IPS DF 6.9 (cell line): ENCODE measurements at regions not wholly inside any gene's neighbourhood (a gene's known extent, or its start where the extent isn't known, plus 50 kb on each side); places are given as distances from the start of the nearest gene placed in this dataset.
"Not testable (repeated sequence)": the region's sequence is repeated elsewhere in the genome, so short reads cannot be mapped to it uniquely, and the experiment has no call there.

Experiments
- DNase-seq: peaks from one replicate; pipeline ENCODE4 v3.0.0-alpha.2; 2013; ENCODE audit warnings: low read depth, low spot score
- H3K27ac ChIP-seq: one replicate; pipeline ENCODE4 v1.5.1; 2013; ENCODE audit warnings: low read length, control low read depth
- H3K27me3 ChIP-seq: 2 replicates; pipeline ENCODE4 v1.6.1; 2013; ENCODE audit warnings: mild to moderate bottlenecking, low read length; ENCODE audit not compliant: control insufficient read depth, insufficient read depth
- H3K36me3 ChIP-seq: 2 replicates; pipeline ENCODE4 v1.6.1; 2013; ENCODE audit warnings: low read length; ENCODE audit not compliant: control insufficient read depth, insufficient read depth
- H3K4me1 ChIP-seq: 2 replicates; pipeline ENCODE4 v1.6.1; 2013; ENCODE audit warnings: low read length; ENCODE audit not compliant: control insufficient read depth, insufficient read depth
- H3K4me3 ChIP-seq: 2 replicates; pipeline ENCODE4 v1.5.1; 2013; ENCODE audit warnings: mild to moderate bottlenecking, low read length
- H3K9me3 ChIP-seq: 2 replicates; pipeline ENCODE4 v1.6.1; 2013; ENCODE audit warnings: low read length, inconsistent platforms; ENCODE audit not compliant: control insufficient read depth, insufficient read depth
- WGBS: extraction: QIAGEN DNeasy Blood & Tissue Kit; methylation state at CpG from one replicate; pipeline ENCODE4 v1.1.7; 2013; ENCODE audit warnings: mixed read lengths, missing lambda C conversion rate; ENCODE audit not compliant: insufficient read length, insufficient coverage; 5-methylcytosine and 5-hydroxymethylcytosine counted together

DNA sequence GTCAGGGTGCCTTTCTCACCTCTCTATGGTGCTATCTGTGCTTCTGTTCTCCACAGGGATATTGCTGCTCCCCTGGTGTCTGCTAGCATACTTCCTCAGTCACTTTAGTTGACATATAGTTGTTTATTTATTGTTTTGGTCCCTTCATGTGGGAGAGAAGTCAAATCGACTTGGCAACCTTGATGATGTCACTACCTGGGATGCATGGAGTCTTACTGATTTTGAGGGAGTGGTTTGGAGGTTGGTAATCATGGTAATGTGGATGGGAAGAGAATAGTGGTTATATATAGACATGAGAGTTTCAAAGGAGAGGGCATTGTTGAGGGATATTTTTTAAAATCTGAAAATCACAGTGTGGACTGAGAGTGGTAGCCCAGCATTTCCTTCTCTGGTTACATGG, 73.6 kb upstream of the FBXO33 start:
- DNase-seq: no peak

DNA sequence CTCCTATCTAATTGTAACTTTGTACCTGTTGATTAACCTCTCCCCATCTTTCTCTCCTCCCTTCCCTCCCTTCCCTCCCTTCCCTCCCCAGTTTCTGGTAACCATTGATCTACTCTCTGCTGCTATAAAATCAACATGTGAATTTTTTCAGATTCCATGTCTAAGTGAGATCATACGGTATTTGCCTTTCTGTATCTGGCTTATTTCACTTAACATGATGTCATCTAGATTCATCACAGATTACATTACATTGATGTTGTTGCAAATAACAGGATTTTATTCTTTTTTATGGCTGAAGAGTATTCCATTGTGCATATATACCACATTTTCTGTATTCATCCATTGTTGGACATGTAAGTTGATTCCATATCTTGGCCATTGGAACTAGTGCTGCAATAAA, 68.0 kb upstream of the FBXO33 start:
- H3K4me3 ChIP-seq: no peak overlapping the region
- H3K9me3 ChIP-seq: no peaks in the 10 kb centered on the region
- WGBS: no CpG with 5 or more reads among the region's 1 CpG
- no peaks in the 10 kb centered on the region for H3K27me3 ChIP-seq
- no peak for DNase-seq
- H3K27ac ChIP-seq: no peak overlapping the region
- H3K4me1 ChIP-seq: no peaks in the 10 kb centered on the region
- no peaks in the 10 kb centered on the region for H3K36me3 ChIP-seq

More for the DNA sequence above, 73.6 kb upstream of the FBXO33 start:
- H3K27ac ChIP-seq: no peak overlapping the region
- no peaks in the 10 kb centered on the region for H3K4me1 ChIP-seq
- H3K27me3 ChIP-seq: no peaks in the 10 kb centered on the region
- H3K36me3 ChIP-seq: no peaks in the 10 kb centered on the region
- H3K9me3 ChIP-seq: no peaks in the 10 kb centered on the region
- H3K4me3 ChIP-seq: no peak overlapping the region
- WGBS: no CpG with 5 or more reads among the region's 1 CpG

DNA sequence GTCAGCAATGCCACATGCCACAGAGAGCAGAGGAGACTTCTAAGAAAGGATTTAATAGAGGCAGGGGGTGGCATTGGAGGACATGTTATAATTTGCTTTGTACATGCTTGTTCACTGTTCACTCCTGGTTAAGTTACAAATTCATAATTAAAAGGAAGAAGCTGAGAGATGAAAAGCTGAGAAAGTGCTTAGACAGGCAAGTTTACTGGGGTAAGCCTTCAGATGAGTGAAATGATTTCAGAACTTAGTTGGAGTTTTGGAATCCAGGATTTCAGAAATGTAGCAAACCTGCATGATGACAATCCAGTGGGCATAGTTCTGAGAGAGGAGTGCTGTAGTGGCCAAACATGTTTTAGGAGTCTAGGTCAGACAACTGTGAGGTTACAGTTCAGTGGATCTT, 67.3 kb upstream of the FBXO33 start:
- H3K36me3 ChIP-seq: no peaks in the 10 kb centered on the region
- H3K4me1 ChIP-seq: no peaks in the 10 kb centered on the region
- no peaks in the 10 kb centered on the region for H3K27me3 ChIP-seq
- DNase-seq: no peak
- no peak overlapping the region for H3K27ac ChIP-seq
- H3K4me3 ChIP-seq: no peak overlapping the region
- H3K9me3 ChIP-seq: no peaks in the 10 kb centered on the region

DNA sequence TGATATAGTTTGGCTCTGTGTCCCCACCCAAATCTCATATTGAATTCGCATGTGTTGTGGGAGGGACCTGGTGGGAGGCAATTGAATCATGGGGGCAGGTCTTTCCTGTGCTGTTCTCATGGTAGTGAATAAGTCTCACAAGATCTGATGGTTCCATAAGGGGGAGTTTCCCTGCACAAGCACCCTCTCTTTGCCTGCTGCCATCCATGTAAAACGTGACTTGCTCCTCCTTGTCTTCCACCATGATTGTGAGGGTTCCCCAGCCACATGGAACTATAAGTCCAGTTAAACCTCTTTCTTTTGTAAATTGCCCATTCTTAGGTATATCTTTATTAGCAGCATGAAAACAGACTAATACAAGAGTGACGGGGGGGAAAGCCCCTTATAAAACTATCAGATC, 65.4 kb upstream of the FBXO33 start:
- WGBS: no CpG with 5 or more reads among the region's 3 CpGs
- not testable (repeated sequence) for H3K27me3 ChIP-seq, DNase-seq, H3K9me3 ChIP-seq, H3K36me3 ChIP-seq, H3K4me3 ChIP-seq, H3K4me1 ChIP-seq, H3K27ac ChIP-seq

DNA sequence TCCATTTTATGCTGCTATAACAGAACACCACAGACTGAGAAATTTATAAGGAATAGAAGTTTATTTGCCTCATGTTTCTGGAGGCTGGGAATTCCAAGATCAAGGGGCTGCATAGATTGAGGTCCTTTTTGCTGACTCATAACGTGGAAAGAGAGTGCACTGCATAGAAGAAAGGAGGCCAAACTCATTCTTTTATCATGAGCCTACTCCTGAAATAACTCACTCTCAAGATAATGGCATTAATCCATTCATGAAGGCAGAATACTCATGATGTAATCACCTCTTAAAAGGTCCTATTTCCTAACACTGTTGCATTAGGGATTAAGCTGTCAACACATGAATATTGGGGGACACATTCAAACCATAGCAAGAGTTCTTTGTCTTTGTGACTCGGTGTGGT, 60.0 kb upstream of the FBXO33 start:
- Histone ChIP-seq H3K27ac (no peak overlapping the region), H3K36me3 (no peaks in the 10 kb centered on the region)
- WGBS: no CpG with 5 or more reads among the region's 2 CpGs

DNA sequence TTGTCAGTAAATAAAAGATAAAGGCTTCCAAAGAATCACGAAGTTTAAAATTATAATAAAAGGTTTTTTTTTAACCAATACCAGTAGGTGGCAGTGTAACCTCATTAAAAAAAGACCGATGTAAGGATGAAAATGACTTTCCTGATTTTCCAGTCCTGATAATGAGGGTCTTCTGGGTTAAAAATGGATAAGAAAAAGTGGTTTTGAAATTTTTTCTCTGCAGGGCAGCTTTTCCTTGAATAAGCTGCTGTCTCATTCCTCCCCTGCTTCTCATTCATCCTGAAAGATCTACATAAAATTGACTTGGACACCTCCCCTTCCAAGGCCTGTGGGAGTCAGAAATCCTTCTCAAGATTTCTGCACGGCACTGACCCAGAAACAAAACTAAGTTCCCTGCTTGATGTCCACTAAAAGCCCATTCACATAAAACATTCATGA, 58.9 kb upstream of the FBXO33 start:
- no peaks in the 10 kb centered on the region for H3K27me3 ChIP-seq
- H3K4me3 ChIP-seq: no peak overlapping the region
- H3K9me3 ChIP-seq: no peaks in the 10 kb centered on the region
- no CpG with 5 or more reads among the region's 3 CpGs for WGBS
- 0 out of 2 replicates have a peak, but pooled peaks cover 1% of the 10 kb centered on the region for H3K4me1 ChIP-seq
- no peaks in the 10 kb centered on the region for H3K36me3 ChIP-seq
- no peak for DNase-seq
- H3K27ac ChIP-seq: no peak overlapping the region

More for the DNA sequence above, 60.0 kb upstream of the FBXO33 start:
- Histone ChIP-seq H3K27me3 (no peaks in the 10 kb centered on the region), H3K4me1 (0 out of 2 replicates have a peak, but pooled peaks cover 1% of the 10 kb centered on the region), H3K4me3 (no peak overlapping the region), H3K9me3 (no peaks in the 10 kb centered on the region)
- no peak for DNase-seq

DNA sequence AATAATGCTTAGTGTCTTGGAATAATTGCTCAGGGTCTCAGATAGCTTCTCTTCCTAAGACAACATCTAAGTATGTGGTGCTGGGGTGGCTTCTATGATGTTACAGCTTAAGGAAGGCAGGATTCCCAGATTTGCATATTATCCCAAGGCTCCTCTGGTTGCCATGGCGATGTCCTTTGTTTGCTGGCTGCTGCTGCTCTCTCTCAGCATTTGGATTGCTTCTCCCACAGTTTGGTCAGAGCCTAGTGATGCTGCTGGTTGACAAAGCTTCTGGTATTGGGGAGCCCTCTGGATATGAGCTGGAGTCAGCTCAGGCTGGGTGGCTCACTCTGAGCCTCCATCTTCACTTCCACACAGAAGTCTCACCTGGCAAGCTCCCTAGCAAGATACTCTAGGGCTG, 56.4 kb upstream of the FBXO33 start:
- Histone ChIP-seq H3K4me1 (0 out of 2 replicates have a peak, but pooled peaks cover 1% of the 10 kb centered on the region), H3K4me3 (no peak overlapping the region), H3K36me3 (no peaks in the 10 kb centered on the region), H3K27ac (no peak overlapping the region), H3K27me3 (no peaks in the 10 kb centered on the region), H3K9me3 (no peaks in the 10 kb centered on the region)
- WGBS: no CpG with 5 or more reads among the region's 1 CpG
- peak; percentile 35 for DNase-seq

DNA sequence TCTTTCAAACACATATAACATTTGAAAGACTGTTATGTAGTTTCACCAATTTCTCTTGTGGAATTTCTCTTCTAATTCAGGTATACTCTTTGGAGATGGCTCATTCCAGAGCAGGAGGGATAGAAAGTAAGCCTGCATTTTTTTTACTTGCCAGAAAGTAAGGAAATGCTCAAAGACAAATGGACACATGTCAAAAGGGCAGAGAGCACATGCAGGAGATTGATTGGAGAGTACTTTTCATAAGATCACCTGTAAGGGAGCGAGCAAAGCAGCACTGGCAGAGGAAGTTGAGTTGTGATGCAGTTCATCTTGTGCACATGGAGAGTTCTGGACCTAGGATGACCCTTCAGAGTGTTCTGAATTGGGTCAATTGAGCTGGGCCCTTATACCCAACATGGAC, 51.4 kb upstream of the FBXO33 start:
- Histone ChIP-seq H3K9me3 (no peaks in the 10 kb centered on the region), H3K4me1 (no peaks in the 10 kb centered on the region), H3K27ac (no peak overlapping the region), H3K36me3 (no peaks in the 10 kb centered on the region), H3K4me3 (no peak overlapping the region), H3K27me3 (no peaks in the 10 kb centered on the region)
- no CpG with 5 or more reads among the region's 1 CpG for WGBS
- no peak for DNase-seq
